Keratinocyte (primary cell): ENCODE measurements at regions not wholly inside any gene's neighbourhood (a gene's known extent, or its start where the extent isn't known, plus 50 kb on each side); places are given as distances from the start of the nearest gene placed in this dataset.

Experiments
- CTCF ChIP-seq, 3 experiments: IDR thresholded peaks in 1 of 3; conservative IDR thresholded peaks in 1 of 3; optimal IDR thresholded peaks in 1 of 3; 2 replicates in 2 of 3; 3 replicates in 1 of 3; pipeline versions ENCODE3 to v1.5.1; 2011; ENCODE audit warnings: low read length in 3 of 3, mild to moderate bottlenecking in 3 of 3, moderate library complexity in 2 of 3, control low read depth in 1 of 3, inconsistent platforms in 1 of 3; ENCODE audit not compliant: insufficient read depth in 2 of 3; ENCODE audit errors: extremely low read depth in 1 of 3
- EZH2 ChIP-seq: IDR thresholded peaks from one replicate; pipeline ENCODE4 v1.6.1; 2012; ENCODE audit warnings: inconsistent platforms, mild to moderate bottlenecking, low read length, moderate library complexity

GRCh38 chr12:126069549-126070165 is 1004.4 kb downstream of the AACS start:
- peak; percentile 48 to 57 (median 48) for TF ChIP-seq CTCF (optimal IDR thresholded peaks at IDR 0.05 in 1 of 3, IDR thresholded peaks at IDR 0.05 in 1 of 3, conservative IDR thresholded peaks at IDR 0.05 in 1 of 3; ENCODE audit: extremely low read depth in 1 of 3, insufficient read depth in 2 of 3, low read length in 3 of 3)
- TF ChIP-seq EZH2, result no peak
